Type B pancreatic cell (in vitro differentiated cells): ENCODE measurements at regions not wholly inside any gene's neighbourhood (a gene's known extent, or its start where the extent isn't known, plus 50 kb on each side); places are given as distances from the start of the nearest gene placed in this dataset.

Source experiments
- DNase-seq: peaks from one replicate; pipeline ENCODE4 v3.0.0; 2021; ENCODE audit warnings: mixed read lengths; ENCODE audit not compliant: unreplicated experiment; ENCODE audit errors: extremely low spot score
- H3K27ac Mint-ChIP-seq: 2 replicates; pipeline ENCODE4 v1.8.0; 2021; ENCODE audit warnings: mild to moderate bottlenecking, mixed read lengths
- H3K27me3 Mint-ChIP-seq: 2 replicates; pipeline ENCODE4 v1.8.0; 2021; ENCODE audit warnings: mixed read lengths
- H3K36me3 Mint-ChIP-seq: 2 replicates; pipeline ENCODE4 v1.8.0; 2021; ENCODE audit warnings: mixed read lengths
- H3K4me1 Mint-ChIP-seq: one replicate; pipeline ENCODE4 v1.8.0; 2021; ENCODE audit warnings: mixed read lengths; ENCODE audit not compliant: unreplicated experiment
- H3K4me3 Mint-ChIP-seq: 2 replicates; pipeline ENCODE4 v1.8.0; 2021; ENCODE audit warnings: mild to moderate bottlenecking, mixed read lengths
- H3K9me3 Mint-ChIP-seq: 2 replicates; pipeline ENCODE4 v1.8.0; 2021; ENCODE audit warnings: mixed read lengths
- CTCF ChIP-seq: fragments of 200-600 bp; sonication (generic); conservative IDR thresholded peaks from 2 replicates; pipeline ENCODE4 v1.5.0; 2021; ENCODE audit warnings: antibody characterized with exemption, mild to moderate bottlenecking

- Mint-ChIP-seq H3K36me3 (peaks cover 8% of the 10 kb centered on the region), H3K9me3 (no peaks in the 10 kb centered on the region), H3K27ac (no peak overlapping the region), H3K4me1 (peaks cover 41% of the 10 kb centered on the region), H3K27me3 (no peaks in the 10 kb centered on the region), H3K4me3 (no peak overlapping the region)
- no peak for TF ChIP-seq CTCF
- no peak for DNase-seq
These were observed 60.5 kb upstream of the ARHGAP32 start for GRCh38 chr11:129252621-129253020.

- no peak for TF ChIP-seq CTCF
- no peak for DNase-seq
- no peak overlapping the region for H3K27ac Mint-ChIP-seq
- no peak overlapping the region for H3K4me3 Mint-ChIP-seq
- peaks cover 8% of the 10 kb centered on the region for H3K36me3 Mint-ChIP-seq
- peaks cover 44% of the 10 kb centered on the region for H3K4me1 Mint-ChIP-seq
- no peaks in the 10 kb centered on the region for H3K9me3 Mint-ChIP-seq
- H3K27me3 Mint-ChIP-seq = no peaks in the 10 kb centered on the region
These were observed 58.9 kb upstream of the ARHGAP32 start for GRCh38 chr11:129251067-129251466.

- Mint-ChIP-seq H3K9me3 (no peaks in the 10 kb centered on the region), H3K4me3 (no peak overlapping the region), H3K36me3 (peaks cover 3% of the 10 kb centered on the region), H3K4me1 (peaks cover 36% of the 10 kb centered on the region), H3K27me3 (no peaks in the 10 kb centered on the region), H3K27ac (no peak overlapping the region)
- DNase-seq = no peak
- no peak for TF ChIP-seq CTCF
These were observed 57.8 kb upstream of the ARHGAP32 start for GRCh38 chr11:129249923-129250322.

- DNase-seq = no peak
- no peak overlapping the region for H3K27ac Mint-ChIP-seq
- TF ChIP-seq CTCF = no peak
- H3K27me3 Mint-ChIP-seq = no peaks in the 10 kb centered on the region
- H3K4me3 Mint-ChIP-seq = no peak overlapping the region
- peaks cover 30% of the 10 kb centered on the region for H3K4me1 Mint-ChIP-seq
- peaks cover 3% of the 10 kb centered on the region for H3K36me3 Mint-ChIP-seq
- no peaks in the 10 kb centered on the region for H3K9me3 Mint-ChIP-seq
These were observed 57.2 kb upstream of the ARHGAP32 start for GRCh38 chr11:129249351-129249750.

GRCh38 chr11:129248618-129249017, 56.5 kb upstream of the ARHGAP32 start:
- Mint-ChIP-seq H3K9me3 (peaks cover 2% of the 10 kb centered on the region), H3K4me3 (no peak overlapping the region), H3K36me3 (peaks cover 3% of the 10 kb centered on the region), H3K4me1 (peaks cover 28% of the 10 kb centered on the region), H3K27ac (no peak overlapping the region), H3K27me3 (no peaks in the 10 kb centered on the region)
- no peak for TF ChIP-seq CTCF
- DNase-seq = no peak

- Mint-ChIP-seq H3K27ac (peak overlapping the region; percentile 13), H3K36me3 (peaks cover 8% of the 10 kb centered on the region), H3K4me1 (peaks cover 20% of the 10 kb centered on the region), H3K4me3 (no peak overlapping the region), H3K9me3 (peaks cover 10% of the 10 kb centered on the region), H3K27me3 (no peaks in the 10 kb centered on the region)
- TF ChIP-seq CTCF = no peak
- no peak for DNase-seq
These were observed 55.0 kb upstream of the ARHGAP32 start for GRCh38 chr11:129247135-129247534.
